Endothelial cell of umbilical vein (primary cell): ENCODE measurements at regions not wholly inside any gene's neighbourhood (a gene's known extent, or its start where the extent isn't known, plus 50 kb on each side); places are given as distances from the start of the nearest gene placed in this dataset.

Experiments used
- BruUV-seq: library from RNA; stranded (reverse); fragments of 400-500 nt; replicated peaks from 2 replicates; lab custom pipeline; 2021; lab: Mats Ljungman, UMichigan
- CTCF ChIA-PET: fragments of 300-600, 350-600 bp; sonication (Branson Sonifier 250); formaldehyde crosslinking; loops from one replicate; lab custom pipeline; 2021; ENCODE audit warnings: antibody characterized with exemption, inconsistent platforms; lab: Charles Lee
- POLR2A ChIA-PET: fragments of 300-600, 350-600 bp; sonication (Branson Sonifier 250); formaldehyde crosslinking; loops from one replicate; lab custom pipeline; 2021; ENCODE audit warnings: antibody characterized with exemption, inconsistent platforms; lab: Charles Lee
- DNase-seq: peaks from one replicate; pipeline ENCODE4 v3.0.0-alpha.2; 2011; ENCODE audit warnings: low read depth, low spot score
- FAIRE-seq: peaks from 2 replicates; lab custom pipeline; 2011; peaks lifted over from hg19 to GRCh38; lab: Jason Lieb, UNC
- H2AFZ ChIP-seq: 2 replicates; pipeline ENCODE4 v1.6.0; 2012; ENCODE audit warnings: low read depth, low read length, control low read depth, inconsistent platforms
- H3K27ac ChIP-seq: 2 replicates; pipeline ENCODE4 v1.5.1; 2011; ENCODE audit warnings: low read depth, mild to moderate bottlenecking, control low read depth, low read length, moderate library complexity; ENCODE audit not compliant: insufficient read depth
- H3K27me3 ChIP-seq, 2 experiments: 2 replicates each; pipeline versions ENCODE4 v1.6.0 to v1.6.1; 2011; ENCODE audit warnings: low read length in 2 of 2, mixed read lengths in 1 of 2; ENCODE audit not compliant: control insufficient read depth in 2 of 2, insufficient read depth in 2 of 2
- H3K36me3 ChIP-seq, 2 experiments: 2 replicates in 1 of 2; 3 replicates in 1 of 2; pipeline ENCODE4 v1.5.1; 2011; ENCODE audit warnings: low read length in 2 of 2, mild to moderate bottlenecking in 1 of 2, moderate library complexity in 1 of 2; ENCODE audit not compliant: control insufficient read depth in 2 of 2, insufficient read depth in 2 of 2; ENCODE audit errors: extremely low read depth in 1 of 2
- H3K4me1 ChIP-seq: 3 replicates; pipeline ENCODE4 v1.5.1; 2011; ENCODE audit warnings: mild to moderate bottlenecking, low read length; ENCODE audit not compliant: control insufficient read depth, insufficient read depth; ENCODE audit errors: extremely low read depth
- H3K4me2 ChIP-seq: 2 replicates; pipeline ENCODE4 v1.6.1; 2011; ENCODE audit warnings: low read length, control low read depth, mixed read lengths; ENCODE audit not compliant: insufficient read depth
- H3K4me3 ChIP-seq, 3 experiments: fragments of 200-600 bp in 1 of 3; sonication (generic), shearing (Covaris generic) in 1 of 3; replicated peaks in 1 of 3; 2 replicates each; pipeline ENCODE4 v1.5.1; 2011 to 2016; ENCODE audit warnings: control low read depth in 3 of 3, low read length in 3 of 3, mild to moderate bottlenecking in 2 of 3, inconsistent platforms in 1 of 3, low read depth in 1 of 3, moderate library complexity in 1 of 3; ENCODE audit not compliant: insufficient read depth in 1 of 3
- H3K79me2 ChIP-seq: 2 replicates; pipeline ENCODE4 v1.6.0; 2012; ENCODE audit warnings: low read length, inconsistent platforms; ENCODE audit not compliant: control insufficient read depth, insufficient read depth
- H3K9ac ChIP-seq: replicated peaks from 2 replicates; pipeline ENCODE3; 2011; ENCODE audit warnings: low read length, control low read depth; ENCODE audit not compliant: insufficient read depth; ENCODE audit errors: extremely low read depth
- H3K9me1 ChIP-seq: replicated peaks from 3 replicates; pipeline ENCODE4 v1.6.0; 2011; ENCODE audit warnings: mild to moderate bottlenecking, low read length; ENCODE audit not compliant: control insufficient read depth, insufficient read depth; ENCODE audit errors: extremely low read depth
- H3K9me3 ChIP-seq: replicated peaks from 2 replicates; pipeline ENCODE4 v1.5.1; 2012; ENCODE audit warnings: low read length, inconsistent platforms; ENCODE audit not compliant: control insufficient read depth, insufficient read depth
- H4K20me1 ChIP-seq: replicated peaks from 2 replicates; pipeline ENCODE3; 2011; ENCODE audit warnings: mild to moderate bottlenecking, low read length; ENCODE audit not compliant: control insufficient read depth, insufficient read depth; ENCODE audit errors: extremely low read depth
- EZH2 ChIP-seq: IDR thresholded peaks from 2 replicates; pipeline ENCODE4 v1.6.1; 2012; ENCODE audit warnings: borderline replicate concordance, low read depth, mild to moderate bottlenecking, moderate library complexity, low read length, inconsistent platforms; ENCODE audit not compliant: severe bottlenecking
- FOS ChIP-seq: IDR thresholded peaks from 2 replicates; pipeline ENCODE4 v1.6.1; 2011; ENCODE audit warnings: mild to moderate bottlenecking, low read length, moderate library complexity, borderline replicate concordance; ENCODE audit not compliant: insufficient read depth
- GATA2 ChIP-seq: IDR thresholded peaks from 2 replicates; pipeline ENCODE4 v1.7.0; 2011; ENCODE audit warnings: low read depth, mild to moderate bottlenecking, moderate library complexity, mixed read lengths, low read length; ENCODE audit not compliant: insufficient read length, insufficient read depth
- JUN ChIP-seq: IDR thresholded peaks from 2 replicates; pipeline ENCODE4 v1.6.1; 2011; ENCODE audit warnings: borderline replicate concordance, low read depth; ENCODE audit not compliant: insufficient read length, insufficient read depth
- MAX ChIP-seq: IDR thresholded peaks from 2 replicates; pipeline ENCODE4 v1.6.1; 2011; ENCODE audit not compliant: insufficient read depth, insufficient read length
- MYC ChIP-seq: IDR thresholded peaks from one replicate; pipeline ENCODE4 v1.6.1; 2011; ENCODE audit warnings: mild to moderate bottlenecking, low read depth, low read length
- POLR2A ChIP-seq: IDR thresholded peaks from 2 replicates; pipeline ENCODE4 v1.6.1; 2012; ENCODE audit warnings: low read depth, mild to moderate bottlenecking, control low read depth, low read length
- POLR2AphosphoS5 ChIP-seq: IDR thresholded peaks from 2 replicates; pipeline ENCODE4 v1.6.1; 2012; ENCODE audit warnings: low read depth, mild to moderate bottlenecking, control low read depth, low read length, moderate library complexity; ENCODE audit not compliant: insufficient read depth
- dilution Hi-C: fragments of 300-500 bp; cut with MboI; formaldehyde crosslinking; loops from one replicate; pipeline ENCODE4 v1.15.0; 2019; ENCODE audit warnings: low sequenced_read_pairs; ENCODE audit not compliant: extremely low pct_ligation_motif_present
- intact Hi-C: fragments of 100-400 bp; cut with micrococcal nuclease; formaldehyde crosslinking; loops from one replicate; pipeline ENCODE4 v1.10.0; 2022
- TF ChIP-seq, protein P1 (sequence below), 2 donors: IDR thresholded peaks; 1 replicate in 1 of 2; 2 replicates in 1 of 2; pipeline ENCODE4 v1.5.1; 2011; ENCODE audit warnings: low read length in 2 of 2, mild to moderate bottlenecking in 2 of 2, moderate library complexity in 2 of 2, control low read depth in 1 of 2, inconsistent platforms in 1 of 2, low read depth in 1 of 2; ENCODE audit not compliant: insufficient read depth in 1 of 2; ENCODE audit errors: extremely low read depth in 1 of 2

DNA sequence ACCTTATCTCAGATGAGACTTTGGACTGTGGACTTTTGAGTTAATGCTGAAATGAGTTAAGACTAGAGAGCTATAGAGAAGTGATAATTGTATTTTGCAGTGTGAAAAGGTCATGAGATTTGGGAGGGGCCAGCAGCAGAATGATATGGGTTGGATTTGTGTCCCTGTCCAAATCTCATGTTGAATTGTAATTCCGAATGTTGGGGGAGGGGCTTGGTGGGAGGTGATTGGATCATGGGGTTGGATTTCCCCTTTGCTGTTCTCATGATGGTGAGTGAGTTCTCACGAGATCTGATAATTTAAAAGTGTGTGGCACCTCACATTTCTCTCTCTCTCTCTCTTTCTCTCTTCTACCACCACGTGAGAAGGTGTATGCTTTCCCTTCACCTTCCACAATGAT is 777.8 kb upstream of the LUZP2 start:
- Histone ChIP-seq H3K9me1 (no peaks in the 10 kb centered on the region), H3K4me3 (no peak overlapping the region), H4K20me1 (no peaks in the 10 kb centered on the region), H3K27ac (no peak overlapping the region), H3K27me3 (no peaks in the 10 kb centered on the region), H3K79me2 (no peaks in the 10 kb centered on the region), H3K4me2 (no peak overlapping the region), H3K9ac (no peak overlapping the region), H3K4me1 (no peaks in the 10 kb centered on the region), H3K36me3 (no peaks in the 10 kb centered on the region), H3K9me3 (no peaks in the 10 kb centered on the region), H2AFZ (no peak overlapping the region)
- no TSS peak for BruUV-seq
- DNase-seq, result no peak
- dilution Hi-C loops, result no loop called here
- intact Hi-C loops, result no loop called here
- POLR2A ChIA-PET, result no interaction called here
- FAIRE-seq, result no peak
- no peak for TF ChIP-seq POLR2AphosphoS5
- TF ChIP-seq JUN, result no peak
- no peak for TF ChIP-seq MAX
- TF ChIP-seq FOS, result no peak
- TF ChIP-seq MYC, result no peak
- no peak for TF ChIP-seq POLR2A
- TF ChIP-seq EZH2, result no peak
- TF ChIP-seq, protein P1, sequence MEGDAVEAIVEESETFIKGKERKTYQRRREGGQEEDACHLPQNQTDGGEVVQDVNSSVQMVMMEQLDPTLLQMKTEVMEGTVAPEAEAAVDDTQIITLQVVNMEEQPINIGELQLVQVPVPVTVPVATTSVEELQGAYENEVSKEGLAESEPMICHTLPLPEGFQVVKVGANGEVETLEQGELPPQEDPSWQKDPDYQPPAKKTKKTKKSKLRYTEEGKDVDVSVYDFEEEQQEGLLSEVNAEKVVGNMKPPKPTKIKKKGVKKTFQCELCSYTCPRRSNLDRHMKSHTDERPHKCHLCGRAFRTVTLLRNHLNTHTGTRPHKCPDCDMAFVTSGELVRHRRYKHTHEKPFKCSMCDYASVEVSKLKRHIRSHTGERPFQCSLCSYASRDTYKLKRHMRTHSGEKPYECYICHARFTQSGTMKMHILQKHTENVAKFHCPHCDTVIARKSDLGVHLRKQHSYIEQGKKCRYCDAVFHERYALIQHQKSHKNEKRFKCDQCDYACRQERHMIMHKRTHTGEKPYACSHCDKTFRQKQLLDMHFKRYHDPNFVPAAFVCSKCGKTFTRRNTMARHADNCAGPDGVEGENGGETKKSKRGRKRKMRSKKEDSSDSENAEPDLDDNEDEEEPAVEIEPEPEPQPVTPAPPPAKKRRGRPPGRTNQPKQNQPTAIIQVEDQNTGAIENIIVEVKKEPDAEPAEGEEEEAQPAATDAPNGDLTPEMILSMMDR (IDR thresholded peaks at IDR 0.05; ENCODE audit: extremely low read depth in 1 of 2, insufficient read depth in 1 of 2, low read depth in 1 of 2, low read length in 2 of 2), result no peak
- TF ChIP-seq GATA2, result no peak
- CTCF ChIA-PET, result no interaction called here
